ENCODE measurements at regions not wholly inside any gene's neighbourhood (a gene's known extent, or its start where the extent isn't known, plus 50 kb on each side); places are given as distances from the start of the nearest gene placed in this dataset.

- TF ChIP-seq CTCF (IDR thresholded peaks at IDR 0.05 in 8 of 11, conservative IDR thresholded peaks at IDR 0.05 in 3 of 11) = no peak
- no peak for TF ChIP-seq POLR2AphosphoS5 (IDR thresholded peaks at IDR 0.05)
- TF ChIP-seq POLR2A (IDR thresholded peaks at IDR 0.05) = no peak
- Histone ChIP-seq H3K36me3 (no peaks in the 10 kb centered on the region), H3K4me1 (no peaks in the 10 kb centered on the region), H3K4me3 (no peak overlapping the region), H3K9me3 (peaks cover 0 to 4% (median 0%) of the 10 kb centered on the region in 8 donors), H3K27me3 (replicated peaks in 1 of 7) (no peaks in the 10 kb centered on the region), H3K27ac (no peak overlapping the region)
- DNase-seq = no peak
- WGBS, 5 donors = 87 to 96% (median 92%) methylated on average over 6 of the region's 6 CpGs
- intact Hi-C loops (cut with DNase I; ENCODE audit: low total_unique reads) = no loop called here
These were observed 257.8 kb downstream of the PLK2 start for GRCh38 chr5:58201922-58202648.

- H3K36me3 ChIP-seq = no peaks in the 10 kb centered on the region
- peaks cover 0 to 11% (median 0%) of the 10 kb centered on the region in 8 donors for H3K9me3 ChIP-seq
- no peaks in the 10 kb centered on the region for H3K27me3 ChIP-seq (replicated peaks in 1 of 7)
- no peak for TF ChIP-seq POLR2A (IDR thresholded peaks at IDR 0.05)
- no peak for TF ChIP-seq POLR2AphosphoS5 (IDR thresholded peaks at IDR 0.05)
- no peak for TF ChIP-seq CTCF (IDR thresholded peaks at IDR 0.05 in 8 of 11, conservative IDR thresholded peaks at IDR 0.05 in 3 of 11)
- H3K4me3 ChIP-seq = no peak overlapping the region
- no peak overlapping the region for H3K27ac ChIP-seq
- 89 to 100% (median 94%) methylated on average over 1 of the region's 1 CpG for WGBS, 5 donors
- DNase-seq = no peak
- H3K4me1 ChIP-seq = no peaks in the 10 kb centered on the region
- intact Hi-C loops (cut with DNase I; ENCODE audit: low total_unique reads) = no loop called here
These were observed 259.4 kb downstream of the PLK2 start for GRCh38 chr5:58200451-58200850.

GRCh38 chr5:58199087-58199486 is 260.8 kb downstream of the PLK2 start:
- no peak for DNase-seq
- TF ChIP-seq POLR2A (IDR thresholded peaks at IDR 0.05) = no peak
- no peak for TF ChIP-seq CTCF (IDR thresholded peaks at IDR 0.05 in 8 of 11, conservative IDR thresholded peaks at IDR 0.05 in 3 of 11)
- TF ChIP-seq POLR2AphosphoS5 (IDR thresholded peaks at IDR 0.05) = no peak
- Histone ChIP-seq H3K9me3 (peaks cover 0 to 11% (median 0%) of the 10 kb centered on the region in 8 donors), H3K36me3 (no peaks in the 10 kb centered on the region), H3K27me3 (replicated peaks in 1 of 7) (no peaks in the 10 kb centered on the region), H3K4me1 (no peaks in the 10 kb centered on the region), H3K27ac (peak overlapping the region in 1 of 8 donors; percentile 25), H3K4me3 (no peak overlapping the region)
- 66 to 80% (median 73%) methylated on average over 2 of the region's 2 CpGs for WGBS, 5 donors
- intact Hi-C loops (cut with DNase I; ENCODE audit: low total_unique reads) = no loop called here

GRCh38 chr5:58198330-58198729 is 261.6 kb downstream of the PLK2 start:
- no peaks in the 10 kb centered on the region for H3K36me3 ChIP-seq
- H3K27ac ChIP-seq = no peak overlapping the region
- no peak for DNase-seq
- intact Hi-C loops (cut with DNase I; ENCODE audit: low total_unique reads) = no loop called here
- TF ChIP-seq CTCF (IDR thresholded peaks at IDR 0.05 in 8 of 11, conservative IDR thresholded peaks at IDR 0.05 in 3 of 11) (no peak), POLR2A (IDR thresholded peaks at IDR 0.05) (no peak), POLR2AphosphoS5 (IDR thresholded peaks at IDR 0.05) (no peak)
- H3K9me3 ChIP-seq = peaks cover 0 to 11% (median 0%) of the 10 kb centered on the region in 8 donors
- H3K4me1 ChIP-seq = no peaks in the 10 kb centered on the region
- 24 to 71% (median 67%) methylated on average over 2 of the region's 2 CpGs for WGBS, 5 donors
- H3K4me3 ChIP-seq = no peak overlapping the region
- no peaks in the 10 kb centered on the region for H3K27me3 ChIP-seq (replicated peaks in 1 of 7)

Data from spleen (tissue), 11 donors.